HPDE6-E6E7 (cell line): ENCODE measurements at regions not wholly inside any gene's neighbourhood (a gene's known extent, or its start where the extent isn't known, plus 50 kb on each side); places are given as distances from the start of the nearest gene placed in this dataset.
"Not testable (repeated sequence)": the region's sequence is repeated elsewhere in the genome, so short reads cannot be mapped to it uniquely, and the experiment has no call there.

Experiments used
- DNase-seq: peaks from one replicate; pipeline ENCODE4 v3.0.0; 2011; ENCODE audit warnings: missing footprints; ENCODE audit errors: extremely low spot score

DNA sequence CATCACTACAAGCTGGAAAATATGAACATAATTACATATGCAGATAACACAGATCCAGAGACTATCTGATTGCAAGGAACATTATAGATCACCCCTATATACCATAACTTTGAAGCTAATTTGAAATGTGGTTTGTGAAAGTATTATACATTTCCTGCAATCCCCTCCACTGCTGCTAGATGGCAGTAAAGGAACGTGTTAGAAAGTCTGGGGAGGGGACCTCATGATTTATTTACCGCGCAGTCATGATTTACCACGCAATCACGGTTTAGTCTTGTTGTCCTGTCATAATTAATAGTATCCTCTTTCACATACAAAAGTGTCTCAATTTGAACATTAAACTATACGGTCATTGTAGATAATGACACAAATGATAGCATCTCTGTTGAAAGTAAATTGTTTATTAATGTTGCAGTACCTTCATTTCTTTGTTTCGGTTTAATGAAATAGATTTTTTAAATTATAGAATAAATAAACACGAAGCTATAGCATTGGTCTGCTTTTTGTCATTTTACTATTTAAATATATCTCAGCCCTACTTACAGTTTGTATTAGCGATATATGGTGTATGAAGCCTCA lies 145.3 kb upstream of the PRSS1 start:
- DNase-seq = peak; percentile 48

DNA sequence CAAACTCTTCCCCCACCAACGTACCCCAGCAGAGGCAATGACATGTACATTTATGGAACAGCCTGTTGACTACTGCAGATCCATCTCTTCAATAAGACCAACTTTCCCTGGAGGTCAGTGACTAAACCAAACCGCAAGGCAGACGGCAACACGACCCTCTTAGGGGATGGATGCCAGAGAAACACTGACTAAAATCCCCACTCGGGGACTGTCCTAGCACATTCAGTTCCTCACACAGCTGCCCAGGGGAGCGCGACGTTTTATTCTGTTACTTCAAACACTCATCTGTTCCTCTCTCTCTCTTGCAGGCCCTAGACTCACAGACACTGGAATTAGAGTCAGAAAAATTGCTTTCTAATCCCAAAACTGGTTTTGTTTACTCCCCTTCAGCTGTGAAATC lies 146.5 kb upstream of the PRSS1 start:
- no peak for DNase-seq

DNA sequence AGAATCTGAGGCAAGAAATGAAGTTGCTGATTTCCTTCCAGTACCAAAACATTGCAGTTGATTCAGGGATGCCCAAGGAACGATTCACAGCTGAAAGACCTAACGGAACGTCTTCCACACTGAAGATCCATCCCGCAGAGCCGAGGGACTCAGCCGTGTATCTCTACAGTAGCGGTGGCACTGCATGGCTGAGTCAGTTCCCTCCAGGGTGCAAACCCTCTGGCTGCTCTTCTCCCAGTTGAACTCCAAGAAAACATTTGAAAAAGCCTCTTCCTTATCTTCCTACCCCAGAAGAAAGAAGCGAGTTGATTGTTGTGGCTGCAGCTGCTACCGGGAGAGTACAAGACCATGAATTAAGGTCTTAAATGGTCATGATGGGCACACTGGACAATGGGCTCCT lies 147.1 kb upstream of the PRSS1 start:
- DNase-seq = no peak

DNA sequence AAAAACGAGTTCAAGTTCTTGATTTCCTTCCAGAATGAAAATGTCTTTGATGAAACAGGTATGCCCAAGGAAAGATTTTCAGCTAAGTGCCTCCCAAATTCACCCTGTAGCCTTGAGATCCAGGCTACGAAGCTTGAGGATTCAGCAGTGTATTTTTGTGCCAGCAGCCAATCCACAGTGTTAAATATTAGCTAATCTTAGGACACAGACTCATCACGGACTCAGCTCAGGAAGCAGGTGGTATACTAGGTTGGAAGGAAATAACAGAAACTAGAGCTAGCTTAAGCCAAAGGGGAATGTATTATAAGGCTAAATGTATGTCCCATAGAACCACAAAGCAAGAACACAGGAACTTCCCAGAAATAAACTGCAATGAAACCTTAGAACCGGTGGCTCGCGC lies 151.0 kb upstream of the PRSS1 start:
- no peak for DNase-seq

DNA sequence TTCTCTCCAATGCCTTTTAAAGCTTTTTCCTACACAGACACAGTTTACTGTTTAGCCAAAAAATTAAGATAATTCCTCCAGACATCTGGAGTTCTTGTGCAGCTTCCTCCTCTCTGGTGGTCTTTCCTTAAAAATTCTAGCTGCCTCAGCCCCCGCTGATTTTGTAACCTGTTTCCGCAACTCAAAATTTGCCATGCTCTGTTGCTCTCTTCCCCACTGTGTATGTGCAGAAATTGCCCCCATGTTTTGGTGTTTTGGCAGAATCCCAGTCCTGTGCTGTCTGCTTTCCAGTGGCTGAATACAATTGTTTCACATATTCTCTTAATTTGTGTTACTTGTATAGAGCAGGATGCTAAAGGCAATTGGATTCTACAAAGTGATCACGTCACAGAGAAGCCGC lies 151.7 kb upstream of the PRSS1 start:
- DNase-seq = no peak

GRCh38 chr7:142595816-142596516 lies 153.3 kb upstream of the PRSS1 start:
- no peak for DNase-seq

DNA sequence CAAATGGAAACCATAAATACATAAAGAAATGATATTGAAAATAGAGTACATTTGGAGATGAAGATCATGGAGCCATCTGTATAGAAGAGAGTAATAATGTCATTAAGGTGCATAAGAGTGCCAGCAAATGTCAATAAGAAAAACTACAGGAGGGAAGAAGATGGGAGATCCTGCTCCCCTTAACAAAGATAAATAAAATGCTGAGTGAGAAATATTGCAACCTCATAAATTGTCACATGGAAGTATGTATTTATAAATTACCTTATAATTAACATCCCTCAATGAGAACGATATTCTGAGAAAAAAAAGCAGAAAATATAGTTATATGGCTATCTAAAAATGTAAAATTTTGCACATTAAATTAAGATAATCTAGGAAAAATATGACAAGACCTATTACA lies 155.2 kb upstream of the PRSS1 start:
- DNase-seq = no peak

GRCh38 chr7:142593106-142593505 lies 156.2 kb upstream of the PRSS1 start:
- no peak for DNase-seq

DNA sequence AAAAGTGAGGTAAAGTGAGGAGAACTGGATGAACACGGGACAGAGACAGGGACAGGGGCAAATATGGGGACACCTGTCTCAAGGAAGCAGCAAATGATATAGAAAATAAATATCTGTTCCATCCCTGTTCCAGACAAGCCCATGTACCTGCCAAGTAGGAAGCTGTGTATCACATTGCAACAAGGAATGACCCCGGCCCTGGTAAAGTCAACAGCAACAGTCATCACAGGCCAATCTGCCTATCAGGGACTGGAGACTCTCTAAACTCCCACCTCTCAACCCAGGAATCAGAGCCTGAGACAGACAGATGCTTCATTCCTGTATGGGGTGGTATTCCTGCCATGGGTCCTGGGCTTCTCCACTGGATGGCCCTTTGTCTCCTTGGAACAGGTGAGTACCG lies 156.6 kb upstream of the PRSS1 start:
- no peak for DNase-seq

- DNase-seq = no peak
Observed at GRCh38 chr7:142592231-142592630, 157.0 kb upstream of the PRSS1 start.

DNA sequence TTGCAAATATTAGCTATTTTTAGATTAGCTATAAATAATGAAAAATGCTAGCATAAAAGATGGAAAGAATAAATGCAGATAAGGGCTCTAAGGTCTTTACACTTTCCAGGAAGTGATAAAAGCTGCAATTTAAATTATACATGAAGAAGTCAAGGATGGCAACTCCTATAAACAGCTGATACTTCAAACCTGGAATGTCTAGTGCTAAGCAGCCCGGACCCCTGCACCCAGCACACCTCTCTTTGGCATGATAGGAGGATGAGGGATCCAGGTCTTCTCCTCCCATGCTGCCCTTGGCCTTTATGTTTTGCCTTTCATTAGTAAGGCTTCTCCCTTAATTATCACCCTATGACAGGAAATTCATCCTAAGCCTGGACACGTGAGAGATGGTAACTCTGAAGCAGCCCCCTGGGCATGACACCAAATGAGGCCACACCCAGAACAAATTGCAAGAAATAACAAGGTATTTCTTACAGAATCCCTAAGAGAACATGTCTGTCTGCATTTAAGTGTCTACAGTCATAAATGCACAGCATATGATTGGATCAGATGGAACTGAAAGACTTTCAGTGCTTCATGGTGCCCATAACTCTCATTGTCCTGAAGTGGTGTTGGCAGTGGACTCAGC lies 158.3 kb upstream of the PRSS1 start:
- DNase-seq = no peak

DNA sequence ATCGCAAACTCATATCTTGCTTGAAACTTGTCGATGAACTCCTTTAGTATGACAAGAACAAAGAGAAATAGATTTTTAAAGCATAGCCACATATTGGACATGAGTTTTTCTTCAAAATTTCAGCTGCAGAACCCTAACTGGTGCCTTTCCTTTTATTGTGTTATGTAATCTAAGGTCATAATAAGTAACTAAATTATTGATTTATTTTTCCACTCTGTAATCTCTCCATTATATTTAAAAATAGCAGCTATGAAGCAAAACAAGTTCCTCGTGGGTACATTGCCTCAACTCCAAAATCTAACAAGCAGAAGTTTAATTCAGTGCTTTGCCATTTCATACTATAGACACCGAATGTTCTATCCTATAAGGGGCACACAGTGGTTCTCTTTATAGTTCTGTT lies 159.2 kb upstream of the PRSS1 start:
- DNase-seq = no peak

GRCh38 chr7:142587578-142588191 lies 161.6 kb upstream of the PRSS1 start:
- DNase-seq = peak; percentile 74

DNA sequence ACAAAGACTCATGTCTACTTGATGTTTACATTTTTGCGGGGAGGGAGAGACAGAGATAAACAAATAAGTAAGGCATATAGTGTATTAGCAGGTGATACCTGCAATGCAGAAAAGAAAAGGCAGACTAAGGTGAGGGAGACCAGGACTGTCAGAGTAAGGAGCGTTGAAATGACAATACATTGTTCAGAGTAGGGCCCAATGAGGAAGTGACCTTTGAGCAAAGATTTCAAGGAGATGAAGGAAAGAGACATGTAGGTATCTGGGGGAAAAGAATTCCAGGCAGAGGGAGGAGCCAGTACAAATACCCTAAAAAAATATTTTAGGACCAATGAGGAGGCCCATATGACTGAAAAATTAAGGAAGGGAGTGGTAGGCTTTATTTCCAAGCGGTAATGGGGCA lies 162.7 kb upstream of the PRSS1 start:
- no peak for DNase-seq

DNA sequence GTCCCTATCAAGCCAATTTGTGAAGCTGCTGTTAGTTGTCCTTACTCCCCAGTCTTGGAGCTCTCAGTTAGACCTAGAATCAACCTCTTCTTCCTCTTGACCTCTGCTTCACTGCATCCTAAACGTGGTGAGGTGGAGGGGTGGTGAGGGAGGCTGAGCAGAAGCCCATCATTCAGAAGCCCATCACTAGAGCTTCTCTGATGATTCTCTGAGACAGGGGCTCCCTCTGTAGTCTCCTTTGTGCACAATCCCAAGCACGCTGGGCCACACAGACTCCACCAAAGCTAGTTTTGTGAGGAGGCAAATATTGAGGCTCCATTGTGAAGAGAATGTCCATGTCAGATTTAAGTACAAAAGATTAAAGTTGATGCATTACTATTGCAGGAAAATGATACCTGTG lies 163.8 kb upstream of the PRSS1 start:
- DNase-seq = no peak

DNA sequence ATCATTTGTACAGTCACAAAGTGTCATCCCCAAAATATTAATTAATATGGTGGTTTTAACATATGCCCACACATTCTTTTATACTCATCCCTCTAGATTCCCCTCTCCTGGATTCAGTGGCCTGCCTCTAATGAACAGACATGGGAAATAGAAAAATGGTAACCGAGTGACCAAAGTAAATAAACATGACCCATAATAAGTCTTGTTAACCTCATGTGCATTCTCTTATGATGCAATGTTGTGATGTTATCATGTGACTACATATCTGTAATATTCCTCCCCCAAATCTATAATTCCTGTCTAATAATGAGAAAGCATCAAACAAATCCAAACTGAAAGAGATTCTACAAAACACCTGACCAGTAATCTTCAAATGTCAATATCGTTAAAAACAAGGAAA lies 164.5 kb upstream of the PRSS1 start:
- no peak for DNase-seq

DNA sequence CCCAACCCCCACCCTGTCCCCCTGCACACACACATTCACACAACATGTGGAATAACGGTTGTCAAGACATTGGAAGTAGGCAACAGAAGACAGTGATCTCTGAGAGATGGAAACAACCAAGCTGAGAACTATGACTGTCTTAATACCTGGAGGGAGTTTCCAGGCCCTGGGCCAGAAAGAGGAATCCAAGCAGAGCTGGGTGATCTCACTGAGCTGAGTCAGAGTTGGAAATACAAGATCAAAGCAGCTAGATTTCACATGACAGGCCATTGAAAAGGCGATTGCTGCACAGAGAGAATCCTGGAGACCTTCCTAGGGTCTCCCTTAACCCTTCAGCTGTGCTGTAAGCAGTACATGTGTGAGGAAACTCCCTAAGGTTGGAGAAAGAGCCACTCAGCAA lies 165.8 kb upstream of the PRSS1 start:
- DNase-seq = peak; percentile 86

GRCh38 chr7:142582351-142582750 lies 166.9 kb upstream of the PRSS1 start:
- no peak for DNase-seq

- DNase-seq = peak; percentile 25
Observed at GRCh38 chr7:142581341-142581740, 167.9 kb upstream of the PRSS1 start.

DNA sequence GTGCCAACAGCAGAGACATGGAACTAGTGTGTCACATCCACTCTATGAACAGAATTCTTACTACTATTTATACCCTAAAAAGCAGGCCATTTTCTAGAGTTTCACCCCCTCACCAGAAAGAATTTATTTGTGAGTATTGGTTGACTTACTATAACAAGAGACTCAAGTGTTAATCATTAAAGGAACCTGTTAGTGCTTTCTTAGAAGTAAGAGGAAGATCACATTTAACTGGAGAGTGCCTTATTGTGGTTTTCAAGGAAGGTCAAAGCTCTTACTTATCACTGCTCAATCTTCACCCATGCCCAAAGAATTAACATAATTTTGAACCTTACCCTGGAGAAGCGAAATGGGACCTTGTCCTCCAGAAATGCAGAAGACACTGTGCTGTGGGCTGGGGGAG lies 169.3 kb upstream of the PRSS1 start:
- DNase-seq = no peak

GRCh38 chr7:142575351-142575750 lies 173.9 kb upstream of the PRSS1 start:
- DNase-seq = not testable (repeated sequence)

DNA sequence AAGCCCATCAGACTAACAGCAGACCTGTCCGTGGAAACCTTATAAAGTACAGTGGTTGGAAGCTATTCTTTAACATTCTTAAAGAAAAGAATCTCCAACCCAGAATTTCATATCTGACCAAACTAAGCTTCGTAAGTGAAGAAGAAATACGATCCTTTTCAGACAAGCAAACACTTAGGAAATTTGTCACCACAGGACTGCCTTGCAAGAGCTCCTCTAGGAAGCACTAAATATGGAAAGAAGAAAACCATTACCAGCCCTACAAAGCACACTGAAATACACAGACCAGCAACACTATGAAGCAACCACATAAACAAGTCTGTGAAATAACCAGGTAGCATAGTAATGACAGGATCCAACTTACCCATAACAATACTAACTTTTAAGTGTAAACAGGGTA lies 177.7 kb upstream of the PRSS1 start:
- no peak for DNase-seq

DNA sequence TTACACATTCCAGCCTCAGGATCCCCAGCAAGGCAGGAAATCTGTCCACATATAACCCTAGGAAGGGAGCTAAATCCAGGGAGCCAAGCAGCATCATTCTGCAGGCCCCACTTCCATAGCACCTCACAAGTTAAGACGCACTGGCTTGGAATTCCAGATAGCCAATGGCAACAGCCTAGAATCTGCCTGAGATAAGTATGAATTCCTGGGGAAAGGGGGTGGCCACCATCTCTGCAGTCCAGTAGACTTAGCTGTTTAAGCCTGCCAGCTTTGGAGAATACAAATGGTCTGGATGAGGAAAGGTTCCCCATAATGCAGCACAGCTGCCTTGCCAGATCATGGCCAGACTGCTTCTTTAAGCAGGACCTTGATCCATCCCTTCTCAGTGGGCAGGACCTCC lies 179.4 kb upstream of the PRSS1 start:
- no peak for DNase-seq
